Activated T-cell treated with anti-CD3 and anti-CD28 coated beads, Interleukin-2, amount 50 U/mL, for 4 hours (primary cell): ENCODE measurements at regions not wholly inside any gene's neighbourhood (a gene's known extent, or its start where the extent isn't known, plus 50 kb on each side); places are given as distances from the start of the nearest gene placed in this dataset.
A peak's percentile ranks its signal among the peaks of the same experiment; 100 is the strongest.
"Not testable (repeated sequence)": the region's sequence is repeated elsewhere in the genome, so short reads cannot be mapped to it uniquely, and the experiment has no call there.

ENCODE experiments used
- ATAC-seq, 2 donors: fragments of 200-7000 bp; cut with Tn5 transposase; one replicate each; pipeline ENCODE4 v1.10.0; 2021
- DNase-seq: peaks from one replicate; pipeline ENCODE4 v3.0.0-alpha.2; 2020
- H3K27me3 Mint-ChIP-seq: one replicate; pipeline ENCODE4 v1.8.0; 2021; ENCODE audit warnings: low read depth, mixed read lengths
- H3K36me3 Mint-ChIP-seq: one replicate; pipeline ENCODE4 v1.8.0; 2022; ENCODE audit warnings: mixed read lengths; ENCODE audit not compliant: insufficient read depth
- H3K4me1 Mint-ChIP-seq: one replicate; pipeline ENCODE4 v1.8.0; 2021; ENCODE audit warnings: low read depth, mixed read lengths
- H3K4me3 Mint-ChIP-seq: one replicate; pipeline ENCODE4 v1.8.0; 2021; ENCODE audit warnings: mild to moderate bottlenecking, moderate library complexity, mixed read lengths
- H3K9me3 Mint-ChIP-seq: one replicate; pipeline ENCODE4 v1.8.0; 2021; ENCODE audit warnings: mixed read lengths

- Mint-ChIP-seq H3K4me1 (no peaks in the 10 kb centered on the region), H3K4me3 (no peak overlapping the region), H3K27me3 (peaks cover 2% of the 10 kb centered on the region), H3K36me3 (no peaks in the 10 kb centered on the region), H3K9me3 (peaks cover 10% of the 10 kb centered on the region)
- no peak for ATAC-seq
- DNase-seq = no peak
Measured at GRCh38 chr21:35467566-35467965, 418.5 kb upstream of the RUNX1 start.

- H3K36me3 Mint-ChIP-seq, H3K4me1 Mint-ChIP-seq, H3K4me3 Mint-ChIP-seq, ATAC-seq, DNase-seq, H3K27me3 Mint-ChIP-seq: not testable (repeated sequence)
- peaks cover 10% of the 10 kb centered on the region for H3K9me3 Mint-ChIP-seq
Measured at GRCh38 chr21:35466681-35467080, 417.6 kb upstream of the RUNX1 start.

- DNase-seq (no peak), ATAC-seq (no peak)
- Mint-ChIP-seq H3K9me3 (peaks cover 10% of the 10 kb centered on the region), H3K36me3 (no peaks in the 10 kb centered on the region), H3K4me3 (no peak overlapping the region), H3K4me1 (no peaks in the 10 kb centered on the region), H3K27me3 (peaks cover 2% of the 10 kb centered on the region)
Measured at GRCh38 chr21:35465741-35466140, 416.6 kb upstream of the RUNX1 start.

- H3K36me3 Mint-ChIP-seq = no peaks in the 10 kb centered on the region
- peaks cover 5% of the 10 kb centered on the region for H3K9me3 Mint-ChIP-seq
- ATAC-seq (no peak), DNase-seq (no peak)
- no peak overlapping the region for H3K4me3 Mint-ChIP-seq
- H3K27me3 Mint-ChIP-seq = no peaks in the 10 kb centered on the region
- H3K4me1 Mint-ChIP-seq = no peaks in the 10 kb centered on the region
Measured at GRCh38 chr21:35461700-35462099, 412.6 kb upstream of the RUNX1 start.

GRCh38 chr21:35460441-35460840 lies 411.3 kb upstream of the RUNX1 start:
- no peaks in the 10 kb centered on the region for H3K27me3 Mint-ChIP-seq
- H3K36me3 Mint-ChIP-seq = no peaks in the 10 kb centered on the region
- peaks cover 3% of the 10 kb centered on the region for H3K9me3 Mint-ChIP-seq
- no peak for DNase-seq
- no peaks in the 10 kb centered on the region for H3K4me1 Mint-ChIP-seq
- ATAC-seq = no peak
- H3K4me3 Mint-ChIP-seq = no peak overlapping the region

- Mint-ChIP-seq H3K9me3 (no peaks in the 10 kb centered on the region), H3K4me3 (no peak overlapping the region), H3K4me1 (no peaks in the 10 kb centered on the region), H3K36me3 (no peaks in the 10 kb centered on the region), H3K27me3 (no peaks in the 10 kb centered on the region)
- DNase-seq (no peak), ATAC-seq (no peak)
Measured at GRCh38 chr21:35458405-35458804, 409.3 kb upstream of the RUNX1 start.

- ATAC-seq = no peak
- Mint-ChIP-seq H3K27me3 (no peaks in the 10 kb centered on the region), H3K36me3 (no peaks in the 10 kb centered on the region), H3K4me3 (no peak overlapping the region), H3K9me3 (no peaks in the 10 kb centered on the region), H3K4me1 (no peaks in the 10 kb centered on the region)
- no peak for DNase-seq
Measured at GRCh38 chr21:35457097-35457804, 408.1 kb upstream of the RUNX1 start.

GRCh38 chr21:35451276-35451675 lies 402.2 kb upstream of the RUNX1 start:
- peaks cover 7% of the 10 kb centered on the region for H3K9me3 Mint-ChIP-seq
- peaks cover 2% of the 10 kb centered on the region for H3K27me3 Mint-ChIP-seq
- ATAC-seq (no peak), DNase-seq (no peak)
- H3K4me3 Mint-ChIP-seq = no peak overlapping the region
- H3K4me1 Mint-ChIP-seq = no peaks in the 10 kb centered on the region
- H3K36me3 Mint-ChIP-seq = no peaks in the 10 kb centered on the region

- Mint-ChIP-seq H3K4me3 (no peak overlapping the region), H3K36me3 (no peaks in the 10 kb centered on the region), H3K9me3 (peaks cover 7% of the 10 kb centered on the region), H3K27me3 (peaks cover 2% of the 10 kb centered on the region), H3K4me1 (no peaks in the 10 kb centered on the region)
- DNase-seq = no peak
- no peak for ATAC-seq
Measured at GRCh38 chr21:35450830-35451229, 401.7 kb upstream of the RUNX1 start.

GRCh38 chr21:35449846-35450245 lies 400.7 kb upstream of the RUNX1 start:
- no peak overlapping the region for H3K4me3 Mint-ChIP-seq
- H3K4me1 Mint-ChIP-seq = no peaks in the 10 kb centered on the region
- peaks cover 6% of the 10 kb centered on the region for H3K27me3 Mint-ChIP-seq
- peaks cover 7% of the 10 kb centered on the region for H3K9me3 Mint-ChIP-seq
- ATAC-seq (no peak), DNase-seq (no peak)
- no peaks in the 10 kb centered on the region for H3K36me3 Mint-ChIP-seq

GRCh38 chr21:35448876-35449599 lies 399.9 kb upstream of the RUNX1 start:
- no peaks in the 10 kb centered on the region for H3K36me3 Mint-ChIP-seq

GRCh38 chr21:35444391-35444790 lies 395.3 kb upstream of the RUNX1 start:
- peaks cover 12% of the 10 kb centered on the region for H3K27me3 Mint-ChIP-seq
- H3K9me3 Mint-ChIP-seq = no peaks in the 10 kb centered on the region
- no peak overlapping the region for H3K4me3 Mint-ChIP-seq
- ATAC-seq (no peak), DNase-seq (no peak)
- no peaks in the 10 kb centered on the region for H3K4me1 Mint-ChIP-seq
- no peaks in the 10 kb centered on the region for H3K36me3 Mint-ChIP-seq

More at GRCh38 chr21:35448876-35449599, 399.9 kb upstream of the RUNX1 start:
- ATAC-seq (no peak), DNase-seq (no peak)
- Mint-ChIP-seq H3K27me3 (peaks cover 11% of the 10 kb centered on the region), H3K4me1 (no peaks in the 10 kb centered on the region), H3K4me3 (no peak overlapping the region), H3K9me3 (peaks cover 7% of the 10 kb centered on the region)

- ATAC-seq = no peak
- H3K4me3 Mint-ChIP-seq = no peak overlapping the region
- H3K27me3 Mint-ChIP-seq = peaks cover 10% of the 10 kb centered on the region
- no peak for DNase-seq
- H3K9me3 Mint-ChIP-seq = no peaks in the 10 kb centered on the region
- peaks cover 13% of the 10 kb centered on the region for H3K4me1 Mint-ChIP-seq
- no peaks in the 10 kb centered on the region for H3K36me3 Mint-ChIP-seq
Measured at GRCh38 chr21:35441868-35442582, 392.9 kb upstream of the RUNX1 start.

GRCh38 chr21:35438643-35439404 lies 389.7 kb upstream of the RUNX1 start:
- Mint-ChIP-seq H3K9me3 (peaks cover 13% of the 10 kb centered on the region), H3K4me1 (peaks cover 13% of the 10 kb centered on the region), H3K27me3 (peaks cover 10% of the 10 kb centered on the region), H3K4me3 (no peak overlapping the region), H3K36me3 (no peaks in the 10 kb centered on the region)
- ATAC-seq (peak; percentile 85 to 94), DNase-seq (no peak)
